Immature natural killer cell (primary cell): ENCODE measurements at regions not wholly inside any gene's neighbourhood (a gene's known extent, or its start where the extent isn't known, plus 50 kb on each side); places are given as distances from the start of the nearest gene placed in this dataset.

Experiments
- DNase-seq, 3 donors: peaks; one replicate each; pipeline ENCODE4 v3.0.0; 2022; ENCODE audit warnings: mixed read lengths in 1 of 3
- H3K27ac Mint-ChIP-seq, 6 donors: one replicate each; pipeline ENCODE4 v1.8.0; 2020; ENCODE audit warnings: mixed read lengths in 6 of 6, mild to moderate bottlenecking in 5 of 6, inconsistent platforms in 4 of 6, moderate library complexity in 3 of 6
- H3K27me3 Mint-ChIP-seq, 3 donors: one replicate each; pipeline ENCODE4 v1.8.0; 2020 to 2021; ENCODE audit warnings: low read depth in 3 of 3, mild to moderate bottlenecking in 3 of 3, mixed read lengths in 3 of 3, moderate library complexity in 3 of 3, inconsistent platforms in 1 of 3
- H3K36me3 Mint-ChIP-seq, 3 donors: one replicate each; pipeline ENCODE4 v1.8.0; 2020; ENCODE audit warnings: mixed read lengths in 3 of 3, inconsistent platforms in 2 of 3, mild to moderate bottlenecking in 2 of 3
- H3K4me1 Mint-ChIP-seq, 2 donors: one replicate each; pipeline ENCODE4 v1.8.0; 2020; ENCODE audit warnings: inconsistent platforms in 2 of 2, mild to moderate bottlenecking in 2 of 2, mixed read lengths in 2 of 2, moderate library complexity in 1 of 2
- H3K4me3 Mint-ChIP-seq, 5 donors: one replicate each; pipeline ENCODE4 v1.8.0; 2020; ENCODE audit warnings: mild to moderate bottlenecking in 5 of 5, mixed read lengths in 5 of 5, inconsistent platforms in 3 of 5, moderate library complexity in 3 of 5
- H3K9me3 Mint-ChIP-seq, 6 donors: one replicate each; pipeline ENCODE4 v1.8.0; 2020; ENCODE audit warnings: mild to moderate bottlenecking in 6 of 6, mixed read lengths in 6 of 6, inconsistent platforms in 4 of 6, moderate library complexity in 3 of 6

DNA sequence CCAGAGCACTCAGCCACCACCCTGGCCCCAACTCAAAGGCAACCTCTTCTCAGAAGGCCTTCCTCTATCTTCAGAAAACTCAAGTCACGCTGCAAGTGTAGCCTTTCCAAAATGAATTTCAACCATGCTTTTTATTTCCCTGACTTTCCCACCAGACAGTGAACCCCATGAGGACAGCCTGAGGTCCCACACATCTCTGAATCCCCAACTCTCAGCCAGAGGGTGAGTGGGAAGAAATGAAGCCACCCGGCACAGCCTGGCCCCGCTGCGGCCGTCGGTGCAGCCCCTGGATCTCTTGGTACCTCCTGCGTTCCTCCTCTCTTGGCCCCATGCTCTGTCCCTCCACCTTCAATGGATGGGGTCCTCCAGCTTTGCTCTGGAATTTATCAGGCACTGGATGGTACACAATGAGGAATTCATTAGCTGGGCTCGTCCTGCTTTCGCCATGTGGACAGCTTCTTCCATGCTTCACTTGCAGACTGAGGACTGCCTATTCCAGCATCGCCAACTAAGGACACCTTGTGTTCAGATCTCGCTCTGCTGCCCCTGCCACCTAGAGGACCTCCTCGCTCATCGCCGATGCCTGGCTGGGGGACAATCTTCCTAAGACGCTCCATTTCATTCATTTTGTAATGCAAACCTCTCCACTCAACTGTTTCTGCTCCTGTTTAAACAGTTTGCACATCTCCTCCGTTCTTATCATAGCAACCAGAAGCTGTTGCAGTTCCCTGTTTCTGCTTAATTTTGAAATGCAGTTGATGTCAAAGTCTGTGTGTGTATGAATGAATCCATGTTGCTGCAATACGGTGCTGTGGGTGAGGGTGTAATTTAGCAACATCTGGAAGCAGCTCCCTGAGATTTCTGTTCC is 672.1 kb downstream of the TBC1D22A start:
- no peaks in the 10 kb centered on the region for H3K4me1 Mint-ChIP-seq
- DNase-seq, result no peak
- H3K9me3 Mint-ChIP-seq, result no peaks in the 10 kb centered on the region
- H3K36me3 Mint-ChIP-seq, result no peaks in the 10 kb centered on the region
- peaks cover 0 to 4% (median 1%) of the 10 kb centered on the region in 3 donors for H3K27me3 Mint-ChIP-seq
- H3K4me3 Mint-ChIP-seq, result no peak overlapping the region
- no peak overlapping the region for H3K27ac Mint-ChIP-seq

- Mint-ChIP-seq H3K36me3 (no peaks in the 10 kb centered on the region), H3K27me3 (peaks cover 0 to 4% (median 1%) of the 10 kb centered on the region in 3 donors), H3K4me1 (no peaks in the 10 kb centered on the region), H3K4me3 (no peak overlapping the region), H3K9me3 (no peaks in the 10 kb centered on the region), H3K27ac (no peak overlapping the region)
- DNase-seq, result no peak
These were observed 671.2 kb downstream of the TBC1D22A start for GRCh38 chr22:47433627-47434026.

DNA sequence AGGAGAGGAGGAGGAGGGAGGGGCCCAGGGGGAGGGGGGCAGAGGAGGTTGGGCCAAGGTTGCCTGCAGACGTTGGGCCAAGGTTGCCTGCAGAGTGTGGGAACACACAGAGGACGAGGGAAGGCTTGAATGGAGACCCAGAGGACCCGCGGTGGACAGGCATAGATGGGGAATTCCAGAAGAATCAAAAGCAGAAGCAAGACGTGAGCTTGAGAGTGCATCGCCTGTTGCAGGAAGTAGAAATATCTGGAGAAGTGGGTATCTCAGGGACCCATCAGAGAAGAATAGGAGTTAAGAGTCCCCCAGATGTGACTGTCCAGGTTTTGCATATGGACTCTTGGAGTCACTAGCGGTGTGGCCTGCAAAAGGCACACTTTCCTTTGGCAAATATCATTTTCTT is 670.2 kb downstream of the TBC1D22A start:
- H3K4me3 Mint-ChIP-seq, result no peak overlapping the region
- DNase-seq, result no peak
- H3K27me3 Mint-ChIP-seq, result peaks cover 0 to 4% (median 1%) of the 10 kb centered on the region in 3 donors
- no peaks in the 10 kb centered on the region for H3K36me3 Mint-ChIP-seq
- H3K9me3 Mint-ChIP-seq, result no peaks in the 10 kb centered on the region
- H3K4me1 Mint-ChIP-seq, result no peaks in the 10 kb centered on the region
- no peak overlapping the region for H3K27ac Mint-ChIP-seq

GRCh38 chr22:47423861-47424820 is 661.7 kb downstream of the TBC1D22A start:
- DNase-seq, result no peak
- no peaks in the 10 kb centered on the region for H3K36me3 Mint-ChIP-seq
- H3K9me3 Mint-ChIP-seq, result peaks cover 0 to 2% (median 0%) of the 10 kb centered on the region in 6 donors
- no peaks in the 10 kb centered on the region for H3K4me1 Mint-ChIP-seq
- H3K4me3 Mint-ChIP-seq, result no peak overlapping the region
- H3K27me3 Mint-ChIP-seq, result peaks cover 7 to 16% (median 8%) of the 10 kb centered on the region in 3 donors
- H3K27ac Mint-ChIP-seq, result no peak overlapping the region

GRCh38 chr22:47423266-47423665 is 660.8 kb downstream of the TBC1D22A start:
- H3K4me3 Mint-ChIP-seq, result no peak overlapping the region
- H3K36me3 Mint-ChIP-seq, result no peaks in the 10 kb centered on the region
- H3K27me3 Mint-ChIP-seq, result peaks cover 7 to 16% (median 8%) of the 10 kb centered on the region in 3 donors
- H3K27ac Mint-ChIP-seq, result no peak overlapping the region
- no peak for DNase-seq
- H3K4me1 Mint-ChIP-seq, result no peaks in the 10 kb centered on the region
- peaks cover 0 to 2% (median 0%) of the 10 kb centered on the region in 6 donors for H3K9me3 Mint-ChIP-seq

- DNase-seq, result no peak
- Mint-ChIP-seq H3K9me3 (peaks cover 0 to 2% (median 0%) of the 10 kb centered on the region in 6 donors), H3K36me3 (no peaks in the 10 kb centered on the region), H3K27me3 (peaks cover 7 to 16% (median 8%) of the 10 kb centered on the region in 3 donors), H3K4me1 (no peaks in the 10 kb centered on the region), H3K4me3 (no peak overlapping the region), H3K27ac (no peak overlapping the region)
These were observed 660.3 kb downstream of the TBC1D22A start for GRCh38 chr22:47422736-47423135.

DNA sequence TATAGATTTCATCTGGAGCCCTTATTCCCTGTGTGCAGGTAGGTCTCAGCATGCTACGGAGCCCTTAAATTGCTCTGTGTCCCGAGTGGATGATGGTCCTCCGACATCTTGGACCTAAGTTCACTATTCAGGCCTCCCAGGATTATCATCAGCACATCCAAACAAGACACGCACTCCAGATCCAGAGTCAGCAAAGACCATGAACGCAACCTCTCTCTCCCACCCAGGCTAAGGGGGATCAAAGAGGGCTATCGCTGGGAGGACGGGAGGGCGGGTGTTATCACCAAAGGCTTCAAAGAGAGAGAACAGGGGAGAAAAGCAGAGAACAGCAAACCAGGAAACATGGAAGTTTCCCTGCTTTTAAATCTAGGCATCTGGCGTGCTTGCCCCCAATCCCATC is 659.4 kb downstream of the TBC1D22A start:
- no peak overlapping the region for H3K27ac Mint-ChIP-seq
- H3K4me3 Mint-ChIP-seq, result no peak overlapping the region
- no peaks in the 10 kb centered on the region for H3K4me1 Mint-ChIP-seq
- no peak for DNase-seq
- H3K36me3 Mint-ChIP-seq, result no peaks in the 10 kb centered on the region
- peaks cover 0 to 2% (median 0%) of the 10 kb centered on the region in 6 donors for H3K9me3 Mint-ChIP-seq
- H3K27me3 Mint-ChIP-seq, result peaks cover 8 to 18% (median 8%) of the 10 kb centered on the region in 3 donors

DNA sequence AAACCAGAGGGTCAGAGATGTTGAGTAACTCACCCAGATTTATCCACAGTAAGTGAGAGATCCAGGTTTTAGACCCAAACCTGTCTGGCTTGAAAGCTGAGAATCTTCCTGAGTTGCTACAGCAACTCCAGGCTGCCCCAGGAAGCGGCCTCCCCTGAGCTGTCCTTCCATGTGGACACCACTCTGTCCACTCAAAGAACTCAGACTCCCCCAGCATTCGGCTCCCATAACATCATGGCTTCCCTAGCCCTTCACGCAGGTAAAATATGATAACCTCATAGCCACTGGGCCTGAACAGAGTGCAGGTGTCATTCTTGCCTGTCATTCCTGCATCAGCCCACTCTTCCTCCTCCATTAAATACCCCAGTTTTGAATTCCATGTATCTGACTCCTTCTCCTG is 657.8 kb downstream of the TBC1D22A start:
- Mint-ChIP-seq H3K4me3 (no peak overlapping the region), H3K27me3 (peaks cover 5 to 14% (median 8%) of the 10 kb centered on the region in 3 donors), H3K27ac (no peak overlapping the region), H3K9me3 (no peaks in the 10 kb centered on the region), H3K36me3 (no peaks in the 10 kb centered on the region), H3K4me1 (no peaks in the 10 kb centered on the region)
- DNase-seq, result no peak

DNA sequence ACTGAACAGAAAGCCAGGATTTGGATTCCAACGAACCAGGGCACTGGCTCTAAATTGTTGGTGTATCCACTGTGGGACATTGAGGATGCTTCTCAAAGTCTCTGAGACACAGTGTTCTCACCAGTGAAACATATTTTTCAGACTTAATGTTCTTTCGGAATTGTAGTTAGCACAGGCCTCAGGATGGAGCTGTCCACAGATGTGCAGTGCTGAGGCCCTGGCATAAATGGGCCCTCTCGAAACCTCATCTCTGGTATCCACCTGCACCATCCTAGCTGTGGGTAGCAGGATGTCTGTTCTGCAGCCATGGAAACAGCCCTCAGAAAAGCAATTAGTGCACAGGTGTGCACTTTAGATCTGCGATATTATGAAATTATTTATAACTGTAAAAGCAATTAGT is 656.8 kb downstream of the TBC1D22A start:
- no peak for DNase-seq
- Mint-ChIP-seq H3K4me1 (no peaks in the 10 kb centered on the region), H3K27me3 (peaks cover 1 to 14% (median 6%) of the 10 kb centered on the region in 3 donors), H3K36me3 (no peaks in the 10 kb centered on the region), H3K27ac (no peak overlapping the region), H3K9me3 (no peaks in the 10 kb centered on the region), H3K4me3 (no peak overlapping the region)

DNA sequence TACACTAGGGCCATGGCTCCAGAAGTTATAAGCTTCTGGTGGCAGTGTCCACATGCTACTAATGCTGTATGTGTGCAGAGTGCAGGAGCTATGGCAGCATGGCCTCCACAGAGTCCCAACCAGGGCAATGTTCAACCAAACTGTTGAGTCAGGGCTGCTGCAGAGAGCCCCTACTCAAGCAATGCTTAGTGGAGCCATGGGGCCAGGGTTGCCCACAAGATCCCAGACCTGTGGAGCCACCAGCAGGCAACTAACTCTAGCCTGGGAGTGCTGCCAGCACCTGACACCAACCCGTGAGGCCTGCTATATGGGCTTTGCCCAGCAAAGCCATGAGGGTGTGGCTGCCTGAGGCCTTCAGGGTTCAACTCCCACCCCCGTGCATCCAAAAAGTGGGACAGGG is 655.2 kb downstream of the TBC1D22A start:
- Mint-ChIP-seq H3K4me1 (no peaks in the 10 kb centered on the region), H3K36me3 (no peaks in the 10 kb centered on the region), H3K4me3 (no peak overlapping the region), H3K9me3 (no peaks in the 10 kb centered on the region), H3K27ac (no peak overlapping the region), H3K27me3 (peaks cover 1 to 10% (median 7%) of the 10 kb centered on the region in 3 donors)
- no peak for DNase-seq

DNA sequence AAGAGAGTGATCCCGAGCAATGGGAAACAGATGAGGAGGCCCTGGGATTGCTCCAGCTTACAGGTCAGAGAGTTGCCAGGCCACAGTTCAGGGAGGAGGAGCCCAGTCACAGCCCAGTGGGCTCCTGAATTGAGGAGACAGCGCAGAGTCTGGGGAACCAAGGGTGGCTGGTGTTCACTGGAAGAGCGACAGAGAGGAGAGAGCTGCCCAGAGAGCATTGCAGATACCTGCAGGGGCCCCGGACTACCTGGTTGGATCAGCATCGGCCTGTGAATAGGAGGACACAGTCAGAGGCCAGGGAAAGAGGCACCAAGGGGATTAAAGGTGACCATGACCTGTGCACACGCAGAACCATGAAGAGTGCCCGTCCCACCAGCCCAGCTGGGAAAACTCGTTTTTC is 648.6 kb downstream of the TBC1D22A start:
- no peaks in the 10 kb centered on the region for H3K4me1 Mint-ChIP-seq
- no peaks in the 10 kb centered on the region for H3K36me3 Mint-ChIP-seq
- peaks cover 0 to 8% (median 3%) of the 10 kb centered on the region in 3 donors for H3K27me3 Mint-ChIP-seq
- no peak for DNase-seq
- H3K4me3 Mint-ChIP-seq, result no peak overlapping the region
- H3K27ac Mint-ChIP-seq, result no peak overlapping the region
- peaks cover 0 to 4% (median 0%) of the 10 kb centered on the region in 6 donors for H3K9me3 Mint-ChIP-seq

GRCh38 chr22:47409539-47410275 is 647.3 kb downstream of the TBC1D22A start:
- Mint-ChIP-seq H3K4me3 (no peak overlapping the region), H3K36me3 (no peaks in the 10 kb centered on the region), H3K27me3 (peaks cover 0 to 7% (median 6%) of the 10 kb centered on the region in 3 donors), H3K4me1 (no peaks in the 10 kb centered on the region), H3K27ac (no peak overlapping the region), H3K9me3 (peaks cover 0 to 4% (median 0%) of the 10 kb centered on the region in 6 donors)
- no peak for DNase-seq

GRCh38 chr22:47408409-47408808 is 646.0 kb downstream of the TBC1D22A start:
- Mint-ChIP-seq H3K4me3 (no peak overlapping the region), H3K4me1 (no peaks in the 10 kb centered on the region), H3K27ac (no peak overlapping the region), H3K27me3 (peaks cover 0 to 7% (median 6%) of the 10 kb centered on the region in 3 donors), H3K36me3 (no peaks in the 10 kb centered on the region), H3K9me3 (peaks cover 0 to 4% (median 0%) of the 10 kb centered on the region in 6 donors)
- DNase-seq, result no peak
